Limb (tissue), 2 donors: ENCODE measurements at regions not wholly inside any gene's neighbourhood (a gene's known extent, or its start where the extent isn't known, plus 50 kb on each side); places are given as distances from the start of the nearest gene placed in this dataset.

Experiments used
- DNase-seq, 2 donors: peaks; one replicate each; pipeline ENCODE4 v3.0.0-alpha.2; 2016; ENCODE audit errors: extremely low spot score in 2 of 2

GRCh38 chr4:74878323-74878722 lies 54.6 kb upstream of the PARM1 start:
- DNase-seq = no peak

- no peak for DNase-seq
Measured at GRCh38 chr4:74875451-74875850, 57.5 kb upstream of the PARM1 start.

GRCh38 chr4:74874753-74875367 lies 58.1 kb upstream of the PARM1 start:
- DNase-seq = peak in 1 of 2 donors; percentile 93

GRCh38 chr4:74873545-74874301 lies 59.2 kb upstream of the PARM1 start:
- peak in 1 of 2 donors; percentile 31 for DNase-seq

- no peak for DNase-seq
Measured at GRCh38 chr4:74858921-74859562, 64.7 kb upstream of the BTC start.

- DNase-seq = no peak
Measured at GRCh38 chr4:74855879-74856278, 61.6 kb upstream of the BTC start.

- DNase-seq = no peak
Measured at GRCh38 chr4:74848774-74849173, 54.5 kb upstream of the BTC start.

GRCh38 chr4:74845834-74846233 lies 51.5 kb upstream of the BTC start:
- DNase-seq = no peak
